Urothelium cell line (cell line): ENCODE measurements at regions not wholly inside any gene's neighbourhood (a gene's known extent, or its start where the extent isn't known, plus 50 kb on each side); places are given as distances from the start of the nearest gene placed in this dataset.

Experiments
- DNase-seq: peaks from one replicate; pipeline ENCODE4 v3.0.0; 2011; ENCODE audit warnings: low spot score, mixed read lengths
- FAIRE-seq: peaks from 2 replicates; lab custom pipeline; 2011; peaks lifted over from hg19 to GRCh38; lab: Jason Lieb, UNC

GRCh38 chr17:77684803-77685798 lies 273.4 kb upstream of the TNRC6C start:
- FAIRE-seq (peak; percentile 91), DNase-seq (no peak)

GRCh38 chr17:77685881-77686486 lies 272.5 kb upstream of the TNRC6C start:
- no peak for DNase-seq
- FAIRE-seq, result no peak

GRCh38 chr17:77686903-77687302 lies 271.6 kb upstream of the TNRC6C start:
- DNase-seq, result no peak
- no peak for FAIRE-seq

- DNase-seq (no peak), FAIRE-seq (no peak)
These were observed 271.1 kb upstream of the TNRC6C start for GRCh38 chr17:77687417-77687816.

GRCh38 chr17:77687921-77688320 lies 270.6 kb upstream of the TNRC6C start:
- peak; percentile 69 for FAIRE-seq
- no peak for DNase-seq

GRCh38 chr17:77688369-77688768 lies 270.1 kb upstream of the TNRC6C start:
- FAIRE-seq (no peak), DNase-seq (no peak)

GRCh38 chr17:77690271-77691161 lies 268.0 kb upstream of the TNRC6C start:
- FAIRE-seq (no peak), DNase-seq (no peak)

GRCh38 chr17:77691216-77692085 lies 267.1 kb upstream of the TNRC6C start:
- DNase-seq (no peak), FAIRE-seq (peak; percentile 79)

- peak; percentile 87 for DNase-seq
- FAIRE-seq, result peak; percentile 69
These were observed 265.8 kb upstream of the TNRC6C start for GRCh38 chr17:77692571-77693161.

- FAIRE-seq (no peak), DNase-seq (no peak)
These were observed 265.2 kb upstream of the TNRC6C start for GRCh38 chr17:77693301-77693700.

GRCh38 chr17:77693776-77694175 lies 264.7 kb upstream of the TNRC6C start:
- FAIRE-seq, result no peak

GRCh38 chr17:77694391-77695363 lies 263.8 kb upstream of the TNRC6C start:
- FAIRE-seq (no peak), DNase-seq (no peak)

More at GRCh38 chr17:77693776-77694175, 264.7 kb upstream of the TNRC6C start:
- DNase-seq, result no peak

GRCh38 chr17:77695386-77695785 lies 263.1 kb upstream of the TNRC6C start:
- DNase-seq (no peak), FAIRE-seq (no peak)

GRCh38 chr17:77696151-77696720 lies 262.3 kb upstream of the TNRC6C start:
- FAIRE-seq (no peak), DNase-seq (no peak)

- FAIRE-seq, result peak; percentile 40
- no peak for DNase-seq
These were observed 261.6 kb upstream of the TNRC6C start for GRCh38 chr17:77696721-77697460.

GRCh38 chr17:77697480-77698400 lies 260.8 kb upstream of the TNRC6C start:
- FAIRE-seq (no peak), DNase-seq (no peak)
